ENCODE measurements at regions not wholly inside any gene's neighbourhood (a gene's known extent, or its start where the extent isn't known, plus 50 kb on each side); places are given as distances from the start of the nearest gene placed in this dataset.

GRCh38 chr12:3959799-3960560, 86.8 kb upstream of the PARP11 start:
- TF ChIP-seq CTCF (IDR thresholded peaks at IDR 0.05; ENCODE audit: insufficient read depth, low read length, poor library complexity, severe bottlenecking) (no peak), EZH2phosphoT487 (conservative IDR thresholded peaks at IDR 0.05; ENCODE audit: low read length) (no peak)

All from SU-DHL-6 (cell line).